Mucosa of descending colon (tissue), 3 donors: ENCODE measurements at regions not wholly inside any gene's neighbourhood (a gene's known extent, or its start where the extent isn't known, plus 50 kb on each side); places are given as distances from the start of the nearest gene placed in this dataset.

ENCODE experiments used
- ATAC-seq: fragments of 200-7000 bp; cut with Tn5 transposase; one replicate; pipeline ENCODE4 v1.9.1; 2020; ENCODE audit warnings: mild to moderate bottlenecking, moderate library complexity
- DNase-seq, 3 donors: peaks; one replicate each; pipeline ENCODE4 v3.0.0-alpha.2; 2020
- H3K36me3 ChIP-seq: fragments of 200-600 bp; one replicate; pipeline ENCODE4 v1.8.0; 2021; ENCODE audit warnings: low read depth, mild to moderate bottlenecking
- H3K4me1 ChIP-seq: fragments of 200-600 bp; one replicate; pipeline ENCODE4 v1.8.0; 2021; ENCODE audit warnings: low read depth, mild to moderate bottlenecking
- H3K4me3 ChIP-seq: fragments of 200-600 bp; one replicate; pipeline ENCODE4 v1.8.0; 2021; ENCODE audit warnings: mild to moderate bottlenecking
- H3K9me3 ChIP-seq: fragments of 200-600 bp; one replicate; pipeline ENCODE4 v1.8.0; 2021; ENCODE audit warnings: mild to moderate bottlenecking
- CTCF ChIP-seq: fragments of 200-600 bp; IDR thresholded peaks from one replicate; pipeline ENCODE4 v1.8.0; 2022; ENCODE audit warnings: antibody characterized with exemption, mild to moderate bottlenecking
- intact Hi-C, 2 donors: fragments of 100-400 bp; cut with DNase I in 1 of 2; cut with micrococcal nuclease in 1 of 2; formaldehyde crosslinking; loops; one replicate each; pipeline versions ENCODE4 v1.11.0 to v1.11.1; 2022; cut with DNase I, micrococcal nuclease
- donor health status: DM: no; HTN: no; CAD: no; lungs with moderate emphysema.
- donor health status: DM: no; HTN: no; CAD: no.
- donor health status: DM: no; HTN: yes; CAD: no.

GRCh38 chr2:65582364-65582763 lies 150.0 kb upstream of the SPRED2 start:
- TF ChIP-seq CTCF, result no peak
- no peak for ATAC-seq
- H3K36me3 ChIP-seq, result no peaks in the 10 kb centered on the region
- no peaks in the 10 kb centered on the region for H3K4me1 ChIP-seq
- intact Hi-C loops, result no loop called here
- DNase-seq, result no peak
- no peaks in the 10 kb centered on the region for H3K9me3 ChIP-seq
- H3K4me3 ChIP-seq, result no peak overlapping the region

GRCh38 chr2:65580824-65581223 lies 148.4 kb upstream of the SPRED2 start:
- H3K36me3 ChIP-seq, result no peaks in the 10 kb centered on the region
- H3K4me3 ChIP-seq, result no peak overlapping the region
- DNase-seq (no peak), ATAC-seq (no peak)
- no peaks in the 10 kb centered on the region for H3K4me1 ChIP-seq
- TF ChIP-seq CTCF, result no peak
- intact Hi-C loops, result no loop called here
- no peaks in the 10 kb centered on the region for H3K9me3 ChIP-seq

GRCh38 chr2:65579506-65580235 lies 147.3 kb upstream of the SPRED2 start:
- DNase-seq, result no peak
- H3K9me3 ChIP-seq, result no peaks in the 10 kb centered on the region
- H3K4me3 ChIP-seq, result no peak overlapping the region
- H3K4me1 ChIP-seq, result no peaks in the 10 kb centered on the region
- intact Hi-C loops, result no loop called here
- TF ChIP-seq CTCF, result no peak
- ATAC-seq, result no peak
- no peaks in the 10 kb centered on the region for H3K36me3 ChIP-seq

- no peaks in the 10 kb centered on the region for H3K36me3 ChIP-seq
- no peak overlapping the region for H3K4me3 ChIP-seq
- intact Hi-C loops, result no loop called here
- no peak for ATAC-seq
- H3K9me3 ChIP-seq, result no peaks in the 10 kb centered on the region
- no peaks in the 10 kb centered on the region for H3K4me1 ChIP-seq
- no peak for TF ChIP-seq CTCF
- DNase-seq, result no peak
Observed at GRCh38 chr2:65577654-65578053, 145.3 kb upstream of the SPRED2 start.

GRCh38 chr2:65576861-65577601 lies 144.6 kb upstream of the SPRED2 start:
- intact Hi-C loops, result no loop called here
- Histone ChIP-seq H3K4me1 (no peaks in the 10 kb centered on the region), H3K4me3 (no peak overlapping the region), H3K36me3 (no peaks in the 10 kb centered on the region), H3K9me3 (no peaks in the 10 kb centered on the region)
- DNase-seq, result no peak
- ATAC-seq, result peak; percentile 69
- no peak for TF ChIP-seq CTCF
